OCI-LY3 (cell line): ENCODE measurements at regions not wholly inside any gene's neighbourhood (a gene's known extent, or its start where the extent isn't known, plus 50 kb on each side); places are given as distances from the start of the nearest gene placed in this dataset.

Experiments
- EZH2phosphoT487 ChIP-seq: fragments of 200-600 bp; shearing (Covaris generic); IDR thresholded peaks from 2 replicates; pipeline ENCODE4 v1.6.1; 2018; ENCODE audit warnings: antibody characterized with exemption, mixed run types, low read depth
- TF ChIP-seq, protein P1 (sequence below): fragments of 200-600, 300-600 bp; sonication (generic); IDR thresholded peaks from 2 replicates; pipeline ENCODE4 v1.5.1; 2014; ENCODE audit warnings: antibody characterized with exemption, low read length, low read depth

DNA sequence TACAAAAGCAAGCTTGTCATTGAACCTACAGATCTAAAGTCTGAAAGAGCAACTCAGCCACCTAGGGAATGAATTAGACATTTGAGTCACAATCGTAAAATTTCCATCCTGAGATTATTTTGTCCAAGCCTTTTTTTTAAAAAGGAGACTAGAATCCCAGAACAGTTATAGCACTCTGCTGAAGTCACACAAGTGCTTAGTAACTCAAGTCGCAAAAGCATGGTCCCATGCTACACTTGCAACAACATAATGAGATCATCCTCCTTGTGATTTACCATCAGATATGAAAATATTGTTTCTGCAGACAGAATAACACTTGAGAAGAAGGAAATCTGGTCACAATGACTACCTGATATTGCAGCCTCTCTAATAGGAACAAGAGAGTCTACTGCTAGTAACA, 106.7 kb downstream of the ZIC4 start:
- TF ChIP-seq, protein P1, sequence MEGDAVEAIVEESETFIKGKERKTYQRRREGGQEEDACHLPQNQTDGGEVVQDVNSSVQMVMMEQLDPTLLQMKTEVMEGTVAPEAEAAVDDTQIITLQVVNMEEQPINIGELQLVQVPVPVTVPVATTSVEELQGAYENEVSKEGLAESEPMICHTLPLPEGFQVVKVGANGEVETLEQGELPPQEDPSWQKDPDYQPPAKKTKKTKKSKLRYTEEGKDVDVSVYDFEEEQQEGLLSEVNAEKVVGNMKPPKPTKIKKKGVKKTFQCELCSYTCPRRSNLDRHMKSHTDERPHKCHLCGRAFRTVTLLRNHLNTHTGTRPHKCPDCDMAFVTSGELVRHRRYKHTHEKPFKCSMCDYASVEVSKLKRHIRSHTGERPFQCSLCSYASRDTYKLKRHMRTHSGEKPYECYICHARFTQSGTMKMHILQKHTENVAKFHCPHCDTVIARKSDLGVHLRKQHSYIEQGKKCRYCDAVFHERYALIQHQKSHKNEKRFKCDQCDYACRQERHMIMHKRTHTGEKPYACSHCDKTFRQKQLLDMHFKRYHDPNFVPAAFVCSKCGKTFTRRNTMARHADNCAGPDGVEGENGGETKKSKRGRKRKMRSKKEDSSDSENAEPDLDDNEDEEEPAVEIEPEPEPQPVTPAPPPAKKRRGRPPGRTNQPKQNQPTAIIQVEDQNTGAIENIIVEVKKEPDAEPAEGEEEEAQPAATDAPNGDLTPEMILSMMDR, result no peak
- TF ChIP-seq EZH2phosphoT487, result no peak
